ENCODE measurements at regions not wholly inside any gene's neighbourhood (a gene's known extent, or its start where the extent isn't known, plus 50 kb on each side); places are given as distances from the start of the nearest gene placed in this dataset.

- CTCF ChIA-PET (ENCODE audit: low intra/inter-chr PET ratio, low total read pairs), result no interaction called here
- FAIRE-seq (no peak), ATAC-seq (no peak), DNase-seq (ENCODE audit: low spot score) (no peak)
- Histone ChIP-seq H3K4me1 (ENCODE audit: insufficient read depth, low read length) (no peaks in the 10 kb centered on the region), H3K27me3 (ENCODE audit: control insufficient read depth in 1 of 2, insufficient read depth in 2 of 2, low read length in 2 of 2) (peaks cover 5 to 40% of the 10 kb centered on the region in 2 experiments; a peak in 4 of 5 replicates), H3K79me2 (ENCODE audit: insufficient read depth, low read length) (no peaks in the 10 kb centered on the region), H4K20me1 (ENCODE audit: insufficient read depth, low read length) (peaks cover 3% of the 10 kb centered on the region; the same call in 1 of the 2 replicates), H3K4me2 (ENCODE audit: low read depth, low read length) (no peak overlapping the region), H3K36me3 (replicated peaks in 1 of 2; ENCODE audit: control insufficient read depth in 1 of 2, insufficient read depth in 2 of 2, low read length in 2 of 2) (no peaks in the 10 kb centered on the region), H3K4me3 (replicated peaks in 1 of 3; ENCODE audit: insufficient read depth in 1 of 3, low read depth in 2 of 3, low read length in 3 of 3) (no peak overlapping the region), H3K9me3 (ENCODE audit: low read length) (no peaks in the 10 kb centered on the region), H3K9ac (ENCODE audit: insufficient read depth, low read depth, low read length) (no peak overlapping the region), H3K27ac (ENCODE audit: extremely low read length, insufficient read depth, low read length) (no peak overlapping the region), H2AFZ (ENCODE audit: low read length) (no peak overlapping the region)
- POLR2A ChIA-PET, result no interaction called here
- 56% methylated on average over 17 of the region's 17 CpGs for WGBS (ENCODE audit: low lambda C conversion rate)
- intact Hi-C loops (cut with micrococcal nuclease; ENCODE audit: unreplicated experiment) (no loop called here), in situ Hi-C loops (cut with HindIII; ENCODE audit: extremely low pct_ligation_motif_present, low pct_unique_long_range_greater_than_20kb) (no loop called here)
- no TSS peak for BruUV-seq (replicated peaks)
- TF ChIP-seq CCAR2 (optimal IDR thresholded peaks at IDR 0.05; ENCODE audit: low read depth, low read length), result no peak
- TF ChIP-seq AKNA (CRISPR knock-in tag; IDR thresholded peaks at IDR 0.05; ENCODE audit: borderline replicate concordance), result no peak
- TF ChIP-seq NFE2 (CRISPR knock-in tag; IDR thresholded peaks at IDR 0.05), result no peak
- no peak for TF ChIP-seq ZNF615 (CRISPR knock-in tag; IDR thresholded peaks at IDR 0.05; ENCODE audit: borderline replicate concordance)
- TF ChIP-seq NR1H2 (CRISPR knock-in tag; IDR thresholded peaks at IDR 0.05; ENCODE audit: borderline replicate concordance, low read depth), result no peak
- TF ChIP-seq ZBTB40 (IDR thresholded peaks at IDR 0.05), result no peak
- TF ChIP-seq ZBTB40 (CRISPR knock-in tag; IDR thresholded peaks at IDR 0.05), result no peak
- TF ChIP-seq ZNF644 (CRISPR knock-in tag; IDR thresholded peaks at IDR 0.05; ENCODE audit: low read depth), result no peak
- no peak for TF ChIP-seq ZNF382 (CRISPR knock-in tag; IDR thresholded peaks at IDR 0.05; ENCODE audit: borderline replicate concordance)
- TF ChIP-seq PAX8 (CRISPR knock-in tag; IDR thresholded peaks at IDR 0.05; ENCODE audit: borderline replicate concordance), result no peak
- TF ChIP-seq ZNF251 (CRISPR knock-in tag; IDR thresholded peaks at IDR 0.05), result no peak
- no peak for TF ChIP-seq DPF2 (CRISPR knock-in tag; IDR thresholded peaks at IDR 0.05; ENCODE audit: borderline replicate concordance, low read depth)
These were observed 291.0 kb downstream of the BRD1 start for GRCh38 chr22:49536571-49537131.

All from HepG2 (cell line).